Astrocyte (in vitro differentiated cells and primary cell): ENCODE measurements at regions not wholly inside any gene's neighbourhood (a gene's known extent, or its start where the extent isn't known, plus 50 kb on each side); places are given as distances from the start of the nearest gene placed in this dataset.

Experiments used
- CTCF ChIP-seq: IDR thresholded peaks from 2 replicates; pipeline ENCODE4 v1.5.1; 2011; ENCODE audit warnings: low read depth, mild to moderate bottlenecking, inconsistent platforms, low read length, moderate library complexity; ENCODE audit not compliant: insufficient read depth
- EZH2 ChIP-seq: IDR thresholded peaks from 2 replicates; pipeline ENCODE4 v1.6.1; 2012; ENCODE audit warnings: mild to moderate bottlenecking, low read length, inconsistent platforms; ENCODE audit not compliant: insufficient read depth

GRCh38 chr6:106761160-106761559, 131.8 kb downstream of the QRSL1 start:
- TF ChIP-seq CTCF (no peak), EZH2 (no peak)
